Esophagus squamous epithelium (tissue), 4 donors: ENCODE measurements at regions not wholly inside any gene's neighbourhood (a gene's known extent, or its start where the extent isn't known, plus 50 kb on each side); places are given as distances from the start of the nearest gene placed in this dataset.

Source experiments
- CTCF ChIP-seq, 6 experiments: fragments of 450-650 bp in 4 of 6; fragments of 200-600 bp in 2 of 6; sonication (generic) in 2 of 6; IDR thresholded peaks; one replicate each; pipeline ENCODE4 v1.5.1; 2016 to 2019; ENCODE audit warnings: antibody characterized with exemption in 6 of 6, mild to moderate bottlenecking in 4 of 6, moderate library complexity in 4 of 6
- POLR2A ChIP-seq, 4 donors: fragments of 450-650 bp; IDR thresholded peaks; one replicate each; pipeline ENCODE4 v1.6.1; 2017; ENCODE audit warnings: antibody characterized with exemption in 4 of 4, mild to moderate bottlenecking in 4 of 4, moderate library complexity in 3 of 4

- TF ChIP-seq CTCF (IDR thresholded peaks at IDR 0.05), result no peak
- no peak for TF ChIP-seq POLR2A (IDR thresholded peaks at IDR 0.05)
Measured at GRCh38 chr9:90014421-90014820, 409.6 kb downstream of the GADD45G start.
